ENCODE measurements at regions not wholly inside any gene's neighbourhood (a gene's known extent, or its start where the extent isn't known, plus 50 kb on each side); places are given as distances from the start of the nearest gene placed in this dataset.
"Not testable (repeated sequence)": the region's sequence is repeated elsewhere in the genome, so short reads cannot be mapped to it uniquely, and the experiment has no call there.

- CTCF ChIA-PET = no interaction called here
- H3K4me3 ChIP-seq (ENCODE audit: low read depth, low read length) = no peak overlapping the region
- DNase-seq (ENCODE audit: low read depth, low spot score) = no peak
- POLR2A ChIA-PET = no interaction called here
- no peak for TF ChIP-seq CTCF (IDR thresholded peaks at IDR 0.05; ENCODE audit: insufficient read depth, low read length, missing control alignments)
Measured at GRCh38 chr3:137330246-137330645, 372.5 kb downstream of the IL20RB start.

GRCh38 chr3:137332297-137332696 is 374.5 kb downstream of the IL20RB start:
- DNase-seq (ENCODE audit: low read depth, low spot score) = no peak
- CTCF ChIA-PET = no interaction called here
- no peak for TF ChIP-seq CTCF (IDR thresholded peaks at IDR 0.05; ENCODE audit: insufficient read depth, low read length, missing control alignments)
- H3K4me3 ChIP-seq (ENCODE audit: low read depth, low read length) = no peak overlapping the region
- POLR2A ChIA-PET = no interaction called here

GRCh38 chr3:137335478-137335877 is 377.7 kb downstream of the IL20RB start:
- no peak for TF ChIP-seq CTCF (IDR thresholded peaks at IDR 0.05; ENCODE audit: insufficient read depth, low read length, missing control alignments)
- ChIA-PET POLR2A (no interaction called here), CTCF (no interaction called here)
- DNase-seq (ENCODE audit: low read depth, low spot score) = no peak
- no peak overlapping the region for H3K4me3 ChIP-seq (ENCODE audit: low read depth, low read length)

- DNase-seq (ENCODE audit: low read depth, low spot score); H3K4me3 ChIP-seq (ENCODE audit: low read depth, low read length); POLR2A ChIA-PET; CTCF ChIA-PET: not testable (repeated sequence)
Measured at GRCh38 chr3:137338400-137338799, 380.6 kb downstream of the IL20RB start.

- ChIA-PET POLR2A (no interaction called here), CTCF (no interaction called here)
- DNase-seq (ENCODE audit: low read depth, low spot score) = no peak
- TF ChIP-seq CTCF (IDR thresholded peaks at IDR 0.05; ENCODE audit: insufficient read depth, low read length, missing control alignments) = no peak
- H3K4me3 ChIP-seq (ENCODE audit: low read depth, low read length) = no peak overlapping the region
Measured at GRCh38 chr3:137343283-137343682, 385.5 kb downstream of the IL20RB start.

- no peak overlapping the region for H3K4me3 ChIP-seq (ENCODE audit: low read depth, low read length)
- DNase-seq (ENCODE audit: low read depth, low spot score) = no peak
- TF ChIP-seq CTCF (IDR thresholded peaks at IDR 0.05; ENCODE audit: insufficient read depth, low read length, missing control alignments) = no peak
- ChIA-PET POLR2A (no interaction called here), CTCF (no interaction called here)
Measured at GRCh38 chr3:137347132-137347531, 389.3 kb downstream of the IL20RB start.

GRCh38 chr3:137347817-137348368 is 390.1 kb downstream of the IL20RB start:
- CTCF ChIA-PET = no interaction called here

More at GRCh38 chr3:137347817-137348368, 390.1 kb downstream of the IL20RB start:
- DNase-seq (ENCODE audit: low read depth, low spot score) = no peak
- no peak overlapping the region for H3K4me3 ChIP-seq (ENCODE audit: low read depth, low read length)
- TF ChIP-seq CTCF (IDR thresholded peaks at IDR 0.05; ENCODE audit: insufficient read depth, low read length, missing control alignments) = no peak
- POLR2A ChIA-PET = no interaction called here
